ELR (cell line): ENCODE measurements at regions not wholly inside any gene's neighbourhood (a gene's known extent, or its start where the extent isn't known, plus 50 kb on each side); places are given as distances from the start of the nearest gene placed in this dataset.
A peak's percentile ranks its signal among the peaks of the same experiment; 100 is the strongest.
"Not testable (repeated sequence)": the region's sequence is repeated elsewhere in the genome, so short reads cannot be mapped to it uniquely, and the experiment has no call there.

Source experiments
- DNase-seq: peaks from one replicate; pipeline ENCODE4 v3.0.0-alpha.2; 2015; ENCODE audit warnings: low read depth

DNA sequence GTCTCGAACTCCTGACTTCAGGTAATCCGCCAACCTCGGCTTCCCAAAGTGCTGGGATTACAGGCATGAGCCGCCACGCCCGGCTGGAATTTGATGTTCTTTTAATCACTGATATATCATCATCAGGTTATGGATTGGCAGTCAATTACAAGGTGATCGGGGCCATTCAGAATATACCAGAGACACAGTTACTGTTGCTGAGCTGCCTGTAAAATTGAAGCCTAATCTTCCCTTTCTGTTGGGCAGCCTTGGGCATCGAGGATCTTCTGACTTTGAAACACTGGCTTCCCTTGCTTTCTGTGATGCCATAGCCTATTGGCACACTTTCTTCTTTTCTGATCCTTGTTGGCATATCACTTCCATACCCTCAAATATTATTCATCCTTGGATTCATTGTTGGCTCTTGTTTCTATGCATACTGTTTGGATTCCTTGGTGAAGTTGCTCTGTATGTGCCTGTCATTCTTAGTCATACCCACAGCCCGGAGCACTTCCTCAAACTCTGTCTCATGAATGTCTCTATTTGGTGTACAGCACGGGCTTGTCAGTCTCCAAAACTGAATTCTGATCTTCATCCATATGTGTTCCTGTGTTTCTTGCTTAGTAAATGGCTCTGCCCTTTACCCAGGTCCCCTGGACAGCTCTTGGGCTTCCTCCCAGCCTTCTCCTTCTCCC lies 85.6 kb upstream of the CRYM start:
- peak; percentile 81 for DNase-seq

- DNase-seq: peak; percentile 66
Observed at GRCh38 chr16:21361612-21362227, 83.6 kb upstream of the CRYM start.

DNA sequence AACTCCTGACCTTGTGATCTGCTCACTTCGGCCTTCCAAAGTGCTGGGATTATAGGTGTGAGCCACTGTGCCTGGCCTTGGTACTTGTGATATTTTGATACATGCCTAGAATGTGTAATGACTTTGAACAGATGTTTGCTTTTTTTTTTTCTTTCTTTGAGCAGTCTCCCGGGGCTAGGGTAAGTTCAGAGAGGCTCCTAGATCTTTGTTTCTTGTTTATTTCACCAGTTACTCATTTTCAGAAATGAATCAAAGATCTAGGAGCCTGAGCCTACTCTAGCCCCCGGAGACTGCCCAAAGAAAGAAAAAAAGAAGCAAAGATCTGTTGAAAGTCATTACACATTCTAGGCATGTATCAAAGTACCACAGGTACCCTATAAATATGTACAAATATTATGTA lies 83.0 kb upstream of the CRYM start:
- peak; percentile 20 for DNase-seq

GRCh38 chr16:21359513-21359912 lies 81.4 kb upstream of the CRYM start:
- DNase-seq: not testable (repeated sequence)

GRCh38 chr16:21358261-21358795 lies 80.2 kb upstream of the CRYM start:
- DNase-seq: not testable (repeated sequence)

DNA sequence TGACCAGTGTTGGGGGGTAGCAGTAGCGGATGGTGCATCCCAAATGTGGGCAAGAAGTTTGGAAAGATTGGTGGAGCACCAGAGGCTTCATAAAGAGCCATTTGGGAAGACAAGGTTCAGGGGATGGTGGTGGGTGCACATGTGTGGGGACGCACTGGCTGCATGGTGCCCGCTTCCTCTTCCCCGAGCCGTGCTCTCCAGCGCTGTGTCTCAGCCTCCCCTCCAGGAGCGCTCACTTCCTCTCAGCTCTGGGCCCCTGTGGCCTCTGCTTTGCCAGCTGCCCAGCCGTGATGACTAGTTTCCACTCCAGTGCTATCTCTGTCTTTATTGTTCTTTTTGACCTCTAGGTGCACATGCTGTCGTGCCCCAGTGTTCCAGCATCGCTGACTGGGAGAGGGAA lies 78.2 kb upstream of the CRYM start:
- not testable (repeated sequence) for DNase-seq

GRCh38 chr16:21351433-21351832 lies 73.3 kb upstream of the CRYM start:
- not testable (repeated sequence) for DNase-seq

DNA sequence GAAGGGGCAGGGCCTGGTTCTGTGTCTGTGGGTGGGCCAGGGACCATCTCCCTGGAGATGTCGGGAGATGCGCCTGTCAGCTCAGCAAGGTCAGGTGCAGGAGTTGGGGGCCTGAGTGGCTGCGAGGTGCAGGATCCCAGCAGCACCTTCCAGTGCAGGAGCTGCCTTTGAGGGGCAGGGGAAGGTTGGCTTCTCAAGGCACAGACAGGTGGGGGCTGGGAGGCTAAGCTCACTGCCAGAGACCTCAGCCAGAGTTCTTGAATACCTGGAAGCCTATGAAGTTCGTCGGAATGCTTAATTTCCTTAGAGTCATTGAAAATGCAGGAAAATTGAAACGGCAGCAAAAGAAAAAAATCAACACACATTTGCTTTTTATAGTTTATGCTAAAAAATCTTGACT lies 72.8 kb upstream of the CRYM start:
- not testable (repeated sequence) for DNase-seq

DNA sequence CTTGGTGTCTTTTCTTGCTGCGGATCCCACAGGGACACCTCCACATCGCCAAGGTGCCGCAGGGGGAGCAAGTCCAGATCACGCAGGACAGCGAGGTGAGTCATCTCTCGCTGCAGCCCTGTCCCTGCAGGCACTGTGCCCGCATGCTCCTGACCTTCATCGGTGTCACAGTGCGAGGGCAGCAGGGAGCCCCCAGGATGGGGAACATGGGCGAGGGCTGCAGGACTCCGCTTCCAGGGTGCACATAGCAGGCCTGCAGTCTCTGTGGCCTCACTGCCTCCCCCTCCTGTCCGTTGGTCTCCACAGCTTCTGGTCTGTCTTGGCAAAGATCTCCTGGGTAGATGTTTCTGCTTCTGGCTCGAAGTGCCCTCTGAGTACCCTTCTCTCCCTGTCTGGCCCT lies 71.2 kb upstream of the CRYM start:
- DNase-seq: not testable (repeated sequence)

- DNase-seq: not testable (repeated sequence)
Observed at GRCh38 chr16:21348815-21349214, 70.7 kb upstream of the CRYM start.

GRCh38 chr16:21347538-21347937 lies 69.4 kb upstream of the CRYM start:
- not testable (repeated sequence) for DNase-seq

- not testable (repeated sequence) for DNase-seq
Observed at GRCh38 chr16:21346756-21347491, 68.8 kb upstream of the CRYM start.

- DNase-seq: not testable (repeated sequence)
Observed at GRCh38 chr16:21344361-21344912, 66.3 kb upstream of the CRYM start.

GRCh38 chr16:21341101-21341500 lies 63.0 kb upstream of the CRYM start:
- DNase-seq: no peak

DNA sequence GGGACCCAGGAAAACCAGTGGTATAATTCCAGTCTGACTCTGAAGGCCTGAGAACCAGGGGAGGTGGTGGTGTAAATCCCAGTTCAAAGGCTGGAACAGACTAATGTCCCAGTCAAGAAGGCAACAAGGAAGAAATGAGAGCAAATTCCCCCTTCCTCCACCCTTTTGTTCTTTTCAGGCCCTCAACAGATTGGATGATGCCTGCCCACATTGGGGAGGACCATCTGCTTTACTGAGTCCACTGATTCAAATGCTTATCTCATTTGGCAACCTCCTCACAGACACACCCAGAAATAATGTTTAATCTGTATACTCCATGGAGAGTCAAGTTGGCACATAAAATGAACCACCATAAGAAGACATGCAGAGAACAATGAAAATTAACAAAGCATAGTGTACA lies 61.9 kb upstream of the CRYM start:
- no peak for DNase-seq

DNA sequence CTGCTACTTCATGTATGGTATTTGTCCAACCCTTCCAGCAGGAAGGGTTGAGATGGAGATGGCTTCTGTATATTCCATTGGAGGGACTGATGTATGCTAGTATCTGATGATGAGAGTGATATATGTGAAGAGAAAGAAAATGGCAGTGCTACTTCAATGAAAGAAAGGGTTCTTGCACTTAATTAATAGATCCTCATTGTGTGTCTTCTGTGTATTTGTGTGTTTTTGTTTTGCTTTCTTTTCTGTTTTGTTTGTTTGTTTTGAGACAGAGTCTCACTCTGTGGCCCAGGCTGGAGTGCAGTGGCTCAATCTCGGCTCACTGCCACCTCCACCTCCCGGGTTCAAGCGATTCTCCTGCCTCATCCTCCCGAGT lies 61.2 kb upstream of the CRYM start:
- DNase-seq: no peak

GRCh38 chr16:21338537-21339268 lies 60.6 kb upstream of the CRYM start:
- DNase-seq: no peak

GRCh38 chr16:21336231-21336630 lies 58.1 kb upstream of the CRYM start:
- DNase-seq: peak; percentile 34

DNA sequence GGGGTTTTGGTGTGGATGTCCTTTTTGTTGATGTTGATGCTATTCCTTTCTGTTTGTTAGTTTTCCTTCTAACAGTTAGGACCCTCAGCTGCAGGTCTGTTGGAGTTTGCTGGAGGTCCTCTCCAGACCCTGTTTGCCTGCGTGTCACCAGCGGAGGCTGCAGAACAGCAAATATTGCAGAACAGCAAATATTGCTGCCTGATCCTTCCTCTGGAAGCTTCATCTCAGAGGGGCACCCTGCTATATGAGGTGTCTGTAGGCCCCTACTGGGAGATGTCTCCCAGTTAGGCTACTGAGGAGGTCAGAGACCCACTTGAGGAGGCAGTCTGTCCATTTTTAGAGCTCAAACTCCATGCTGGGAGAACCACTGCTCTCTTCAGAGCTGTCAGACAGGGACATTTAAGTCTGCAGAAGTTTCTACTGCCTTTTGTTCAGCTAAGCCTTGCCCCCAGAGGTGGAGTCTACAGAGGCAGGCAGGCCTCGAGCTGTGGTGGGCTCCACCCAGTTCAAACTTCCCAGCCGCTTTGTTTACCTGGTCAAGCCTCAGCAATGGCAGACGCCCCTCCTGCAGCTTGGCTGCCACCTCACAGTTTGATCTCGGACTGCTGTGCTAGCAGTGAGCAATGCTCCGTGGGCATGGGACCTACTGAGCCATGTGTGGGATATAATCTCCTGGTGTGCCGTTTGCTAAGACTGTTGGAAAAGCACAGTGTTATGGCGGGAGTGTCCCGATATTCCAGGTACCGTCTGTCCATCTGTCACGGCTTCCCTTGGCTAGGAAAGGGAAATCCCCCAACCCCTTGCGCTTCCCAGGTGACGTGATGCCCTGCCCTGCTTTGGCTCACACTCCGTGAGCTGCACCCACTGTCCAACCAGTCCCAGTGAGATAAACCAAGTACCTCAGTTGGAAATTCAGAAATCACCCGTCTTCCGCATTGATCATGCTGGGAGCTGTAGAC lies 56.4 kb upstream of the CRYM start:
- DNase-seq: not testable (repeated sequence)

DNA sequence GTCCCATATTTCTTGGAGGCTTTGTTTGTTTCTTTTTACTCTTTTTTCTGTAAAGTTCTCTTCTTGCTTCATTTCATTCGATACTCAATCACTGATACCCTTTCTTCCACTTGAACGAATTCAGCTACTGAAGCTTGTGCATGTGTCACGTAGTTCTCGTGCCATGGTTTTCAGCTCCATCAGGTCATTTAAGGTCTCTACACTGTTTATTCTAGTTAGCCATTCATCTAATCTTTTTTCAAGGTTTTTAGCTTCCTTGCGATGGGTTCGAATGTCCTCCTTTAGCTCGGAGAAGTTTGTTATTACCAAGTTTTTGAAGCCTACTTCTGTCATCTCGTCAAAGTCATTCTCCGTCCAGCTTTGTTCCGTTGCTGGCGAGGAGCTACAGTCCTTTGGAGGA lies 55.6 kb upstream of the CRYM start:
- DNase-seq: not testable (repeated sequence)
